GM23248 (cell line): ENCODE measurements at regions not wholly inside any gene's neighbourhood (a gene's known extent, or its start where the extent isn't known, plus 50 kb on each side); places are given as distances from the start of the nearest gene placed in this dataset.

Experiments
- EZH2 ChIP-seq: fragments of 200-600 bp; sonication (generic); IDR thresholded peaks from 2 replicates; pipeline ENCODE4 v1.6.1; 2018; ENCODE audit warnings: antibody characterized with exemption, mild to moderate bottlenecking; ENCODE audit not compliant: insufficient read depth, poor library complexity, severe bottlenecking
- EZH2phosphoT487 ChIP-seq: fragments of 200-600 bp; sonication (generic); IDR thresholded peaks from 2 replicates; pipeline ENCODE4 v1.6.1; 2018; ENCODE audit warnings: antibody characterized with exemption, moderate library complexity, mild to moderate bottlenecking, low read depth; ENCODE audit not compliant: insufficient read depth

- TF ChIP-seq EZH2 (no peak), EZH2phosphoT487 (no peak)
Observed at GRCh38 chr1:198935306-198935921, 296.6 kb downstream of the PTPRC start.
